Fibroblast of skin of scalp (primary cell): ENCODE measurements at regions not wholly inside any gene's neighbourhood (a gene's known extent, or its start where the extent isn't known, plus 50 kb on each side); places are given as distances from the start of the nearest gene placed in this dataset.

Source experiments
- DNase-seq: peaks from one replicate; pipeline ENCODE4 v3.0.0-alpha.2; 2013

- no peak for DNase-seq
Observed at GRCh38 chr3:117989982-117990381, 1044.7 kb downstream of the IGSF11 start.

DNA sequence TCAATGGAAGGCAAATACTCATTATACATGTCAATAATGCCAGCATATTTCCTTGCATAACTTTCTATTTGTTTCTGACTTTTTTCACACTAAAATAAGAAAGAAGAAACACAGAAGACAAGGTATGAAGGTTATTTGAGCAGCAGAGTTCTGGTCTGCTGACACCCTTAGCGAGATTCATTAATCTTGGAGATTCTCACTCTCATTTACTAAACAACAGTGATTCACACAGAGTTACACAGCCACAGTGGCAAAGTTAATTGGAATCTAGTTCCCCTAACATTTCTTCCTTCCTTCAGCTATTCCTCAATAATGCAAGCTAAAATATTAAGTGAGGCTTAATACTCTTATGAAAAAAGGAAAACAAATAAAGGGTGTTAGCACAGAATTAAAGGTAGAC lies 1044.0 kb downstream of the IGSF11 start:
- no peak for DNase-seq

GRCh38 chr3:117995842-117996437 lies 1038.7 kb downstream of the IGSF11 start:
- no peak for DNase-seq

GRCh38 chr3:117997201-117998049 lies 1037.2 kb downstream of the IGSF11 start:
- peak; percentile 81 for DNase-seq

GRCh38 chr3:117998071-117998470 lies 1036.6 kb downstream of the IGSF11 start:
- peak; percentile 27 for DNase-seq

GRCh38 chr3:118000219-118000618 lies 1034.4 kb downstream of the IGSF11 start:
- DNase-seq = no peak

GRCh38 chr3:118001380-118001779 lies 1033.3 kb downstream of the IGSF11 start:
- DNase-seq = no peak

DNA sequence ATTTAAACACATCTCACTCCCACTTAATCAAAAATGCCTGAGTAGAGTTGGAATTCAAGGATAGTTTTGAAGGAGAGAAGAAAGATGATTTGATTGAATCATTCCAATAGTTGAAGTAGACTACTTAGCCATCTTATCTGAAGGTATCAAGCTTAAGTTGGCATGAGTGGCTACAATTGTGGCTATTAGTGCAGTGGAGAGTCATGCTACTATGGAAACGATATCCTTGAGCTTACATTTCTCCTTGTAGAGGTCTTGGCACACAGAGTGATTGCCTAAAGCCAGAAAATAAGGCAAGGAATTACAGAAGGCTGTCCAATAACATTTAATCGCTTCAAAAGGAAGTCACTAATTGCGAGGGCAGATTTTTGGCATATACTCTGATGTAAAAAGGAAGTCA lies 1022.7 kb downstream of the IGSF11 start:
- DNase-seq = no peak

DNA sequence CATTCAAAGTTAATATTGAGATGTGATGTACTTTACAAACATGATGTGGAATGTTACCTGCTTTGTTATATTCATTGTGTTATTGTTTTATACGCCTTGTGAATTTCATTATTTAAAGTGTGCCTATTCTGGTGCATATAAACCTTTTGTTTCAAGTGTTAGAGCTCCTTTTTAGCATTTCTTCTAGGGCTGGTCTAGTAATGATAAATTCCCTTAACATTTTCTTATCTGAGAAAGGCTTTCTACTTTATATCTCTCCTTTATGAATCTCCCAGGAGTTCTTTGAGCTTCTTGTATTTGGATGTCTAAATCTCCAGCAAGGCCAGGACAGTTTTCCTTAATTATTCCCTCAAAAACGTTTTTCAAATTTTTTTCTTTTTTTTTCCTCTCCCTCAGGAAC lies 1005.6 kb downstream of the IGSF11 start:
- DNase-seq = no peak

DNA sequence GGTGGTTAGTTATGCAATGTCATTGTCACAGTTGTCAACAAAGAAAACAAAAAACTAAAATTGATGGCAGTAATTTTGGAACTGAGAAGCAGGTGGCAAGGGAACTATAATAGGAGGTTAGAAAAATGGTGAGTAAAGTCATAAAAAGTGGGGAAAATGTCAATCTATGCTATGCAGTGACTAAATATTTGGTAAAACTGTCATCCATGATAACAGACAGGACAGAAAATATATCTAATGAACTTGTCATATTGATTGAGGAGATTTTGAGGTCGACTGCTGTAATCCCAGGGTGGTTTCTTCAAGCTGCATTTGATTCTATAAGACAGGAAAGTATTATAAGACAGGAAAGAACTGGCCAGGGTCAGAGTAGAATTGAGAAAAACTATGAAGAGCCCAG lies 998.4 kb downstream of the IGSF11 start:
- no peak for DNase-seq

DNA sequence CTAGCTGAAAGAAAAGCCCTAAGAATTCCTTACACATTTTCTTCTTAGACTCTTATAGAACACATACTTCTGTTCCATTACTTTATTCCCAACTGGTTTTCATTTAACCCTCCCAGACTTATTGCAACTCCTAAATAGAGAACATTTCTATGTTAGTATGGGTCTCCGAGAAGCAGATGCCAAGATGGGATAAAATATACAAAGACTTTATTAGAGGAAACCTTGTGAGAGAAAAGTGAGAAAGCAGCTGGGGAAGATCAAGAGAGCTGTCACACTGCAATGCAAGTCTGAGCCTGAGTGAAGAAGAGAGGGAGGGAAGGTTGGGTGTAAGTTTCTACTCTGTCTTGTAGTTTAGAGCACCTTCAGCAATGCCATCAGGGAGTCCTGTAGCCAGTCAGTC lies 979.3 kb downstream of the IGSF11 start:
- no peak for DNase-seq

DNA sequence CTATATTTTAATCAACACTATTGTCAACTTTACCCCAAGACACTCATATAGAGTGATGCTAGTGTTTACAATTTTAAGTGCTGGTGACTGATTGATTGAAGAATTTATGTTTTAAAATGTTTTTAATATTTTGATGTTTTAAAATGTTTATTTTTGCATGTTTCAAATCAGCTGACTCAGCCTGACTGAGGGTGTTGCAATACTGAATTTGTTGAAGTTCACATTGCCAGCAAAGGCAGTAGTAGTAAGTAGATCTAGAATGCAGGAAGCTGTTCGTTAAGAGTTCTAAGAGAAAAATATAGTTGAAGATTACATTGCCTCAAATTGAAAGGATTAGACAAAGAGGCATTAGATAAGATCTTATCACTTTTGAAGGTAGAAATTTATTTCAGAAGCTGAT lies 977.6 kb downstream of the IGSF11 start:
- no peak for DNase-seq

DNA sequence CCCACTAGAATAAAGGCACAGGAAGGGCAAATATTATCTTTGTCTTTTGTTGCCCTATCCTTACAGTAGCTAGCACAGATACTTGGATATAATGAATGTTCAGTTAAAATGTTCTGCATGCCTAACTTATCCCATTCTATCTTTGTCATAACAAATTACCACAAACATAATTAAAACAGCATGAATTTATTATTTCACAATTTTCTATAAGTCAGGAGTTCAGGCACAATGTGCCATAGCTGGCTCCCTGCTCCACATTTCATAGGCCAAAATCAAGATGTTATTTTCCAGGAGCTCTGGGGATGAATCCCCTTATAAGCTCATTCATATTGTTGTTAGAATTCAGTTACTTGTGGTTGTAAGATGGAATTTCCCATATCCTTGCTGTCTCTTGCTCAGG lies 975.5 kb downstream of the IGSF11 start:
- DNase-seq = no peak

- DNase-seq = no peak
Observed at GRCh38 chr3:118067439-118067838, 967.2 kb downstream of the IGSF11 start.

- DNase-seq = no peak
Observed at GRCh38 chr3:118075873-118076272, 958.8 kb downstream of the IGSF11 start.

DNA sequence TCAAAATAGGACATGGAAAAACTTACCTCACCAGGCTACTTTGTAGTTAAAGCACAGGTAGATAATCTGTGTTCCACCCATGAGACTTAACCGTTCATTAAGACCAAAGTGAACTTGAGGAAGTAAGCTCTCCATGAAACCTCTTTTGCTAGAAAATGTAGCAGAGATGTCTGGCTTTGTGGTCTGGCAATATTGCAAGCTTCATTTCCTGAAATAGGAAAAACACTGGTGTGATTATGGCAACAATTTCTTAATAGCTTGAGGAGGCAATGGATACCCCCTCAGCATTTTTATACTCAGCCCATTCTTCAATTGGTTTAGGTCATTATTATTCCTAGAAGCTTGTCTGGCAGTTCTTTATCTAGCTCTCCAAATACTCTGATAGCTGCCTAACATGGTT lies 957.3 kb downstream of the IGSF11 start:
- DNase-seq = no peak

- DNase-seq = no peak
Observed at GRCh38 chr3:118080889-118081288, 953.8 kb downstream of the IGSF11 start.

DNA sequence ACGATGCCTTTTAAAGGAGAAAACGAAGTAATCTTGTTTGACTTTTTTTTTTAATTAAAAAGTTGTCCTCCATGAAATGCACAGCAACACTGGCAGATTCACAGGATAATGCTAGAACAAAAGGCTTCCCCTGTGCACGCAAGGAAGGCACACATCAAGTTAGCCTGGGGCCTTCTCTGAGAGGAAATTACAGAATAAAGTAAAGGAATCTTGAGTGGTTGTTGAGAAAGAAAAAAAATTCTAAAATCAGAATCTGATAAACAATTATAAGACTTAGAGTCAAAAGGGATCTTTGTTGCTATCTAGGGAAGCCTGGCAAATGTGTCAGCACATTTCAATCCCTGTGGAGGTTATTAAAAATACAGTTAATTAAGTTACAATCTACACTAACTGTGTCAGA lies 946.0 kb downstream of the IGSF11 start:
- no peak for DNase-seq

GRCh38 chr3:118089563-118089962 lies 945.1 kb downstream of the IGSF11 start:
- DNase-seq = peak; percentile 1

DNA sequence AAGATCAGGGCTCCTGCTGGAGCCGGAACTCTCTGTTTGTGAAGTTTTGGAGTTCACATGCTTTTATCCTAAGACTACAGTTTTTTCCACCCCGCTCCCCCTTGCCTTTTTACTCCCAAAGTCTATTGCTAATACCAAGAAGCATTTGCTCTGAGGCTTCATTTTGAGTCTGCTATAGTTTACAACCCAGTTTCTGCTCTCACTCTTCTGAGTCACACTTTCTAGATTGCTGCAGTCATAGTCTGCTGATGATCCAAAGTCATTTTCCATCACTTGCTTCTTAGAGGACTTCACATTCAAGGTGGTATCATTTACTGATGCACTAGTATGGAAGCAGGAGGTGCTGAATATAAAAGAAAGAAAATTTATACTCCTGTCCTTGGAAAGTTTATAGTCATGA lies 937.4 kb downstream of the IGSF11 start:
- no peak for DNase-seq

- no peak for DNase-seq
Observed at GRCh38 chr3:118097660-118098059, 937.0 kb downstream of the IGSF11 start.

- DNase-seq = no peak
Observed at GRCh38 chr3:118098827-118099226, 935.8 kb downstream of the IGSF11 start.

- DNase-seq = no peak
Observed at GRCh38 chr3:118101891-118102290, 932.8 kb downstream of the IGSF11 start.

GRCh38 chr3:118102737-118103136 lies 931.9 kb downstream of the IGSF11 start:
- DNase-seq = no peak
